Astrocyte of the spinal cord (primary cell): ENCODE measurements at regions not wholly inside any gene's neighbourhood (a gene's known extent, or its start where the extent isn't known, plus 50 kb on each side); places are given as distances from the start of the nearest gene placed in this dataset.

Source experiments
- DNase-seq: peaks from one replicate; pipeline ENCODE4 v3.0.0; 2011; ENCODE audit warnings: low read depth, low spot score
- H3K4me3 ChIP-seq: 2 replicates; pipeline ENCODE4 v1.5.1; 2011; ENCODE audit warnings: low read depth, mild to moderate bottlenecking, low read length, moderate library complexity
- CTCF ChIP-seq: IDR thresholded peaks from 2 replicates; pipeline ENCODE4 v1.5.1; 2012; ENCODE audit warnings: low read depth, mild to moderate bottlenecking, low read length, inconsistent platforms
- in situ Hi-C: cut with HindIII; loops from 2 replicates; pipeline ENCODE4 v1.10.0; 2017; ENCODE audit warnings: low sequenced_read_pairs

GRCh38 chr18:28574175-28574574, 397.2 kb upstream of the CDH2 start:
- no peak for TF ChIP-seq CTCF
- in situ Hi-C loops, result no loop called here
- DNase-seq, result no peak

GRCh38 chr18:28571929-28572328, 395.0 kb upstream of the CDH2 start:
- in situ Hi-C loops, result no loop called here
- H3K4me3 ChIP-seq, result no peak overlapping the region
- TF ChIP-seq CTCF, result no peak
- DNase-seq, result no peak

More at GRCh38 chr18:28574175-28574574, 397.2 kb upstream of the CDH2 start:
- H3K4me3 ChIP-seq, result no peak overlapping the region

- in situ Hi-C loops, result no loop called here
- H3K4me3 ChIP-seq, result no peak overlapping the region
- no peak for TF ChIP-seq CTCF
- DNase-seq, result no peak
These were observed 383.4 kb upstream of the CDH2 start for GRCh38 chr18:28560331-28560730.

GRCh38 chr18:28559511-28559910, 382.6 kb upstream of the CDH2 start:
- no peak overlapping the region for H3K4me3 ChIP-seq
- TF ChIP-seq CTCF, result no peak
- DNase-seq, result no peak
- in situ Hi-C loops, result no loop called here

- in situ Hi-C loops, result no loop called here
- H3K4me3 ChIP-seq, result no peak overlapping the region
- TF ChIP-seq CTCF, result no peak
- DNase-seq, result no peak
These were observed 365.0 kb upstream of the CDH2 start for GRCh38 chr18:28541934-28542333.

GRCh38 chr18:28541276-28541930, 364.5 kb upstream of the CDH2 start:
- no peak for TF ChIP-seq CTCF
- in situ Hi-C loops, result no loop called here
- DNase-seq, result no peak
- H3K4me3 ChIP-seq, result no peak overlapping the region
